Memory B cell (primary cell): ENCODE measurements at regions not wholly inside any gene's neighbourhood (a gene's known extent, or its start where the extent isn't known, plus 50 kb on each side); places are given as distances from the start of the nearest gene placed in this dataset.

ENCODE experiments used
- ATAC-seq: fragments of 150-1000 bp; cut with Tn5 transposase; 2 replicates; pipeline ENCODE4 v1.10.0; 2021; ENCODE audit warnings: low read depth, mild to moderate bottlenecking, moderate library complexity
- DNase-seq, 2 donors: peaks; one replicate each; pipeline ENCODE4 v3.0.0; 2022; ENCODE audit warnings: low spot score in 2 of 2
- H3K27ac Mint-ChIP-seq: one replicate; pipeline ENCODE4 v1.8.0; 2022; ENCODE audit warnings: mild to moderate bottlenecking, moderate library complexity, mixed read lengths
- H3K27me3 Mint-ChIP-seq: one replicate; pipeline ENCODE4 v1.8.0; 2022; ENCODE audit warnings: mixed read lengths
- H3K36me3 Mint-ChIP-seq: one replicate; pipeline ENCODE4 v1.8.0; 2022; ENCODE audit warnings: mild to moderate bottlenecking, mixed read lengths
- H3K4me1 Mint-ChIP-seq: one replicate; pipeline ENCODE4 v1.8.0; 2022; ENCODE audit warnings: mixed read lengths
- H3K4me3 Mint-ChIP-seq: one replicate; pipeline ENCODE4 v1.8.0; 2022; ENCODE audit warnings: mild to moderate bottlenecking, moderate library complexity, mixed read lengths
- H3K9me3 Mint-ChIP-seq: one replicate; pipeline ENCODE4 v1.8.0; 2022; ENCODE audit warnings: mixed read lengths

DNA sequence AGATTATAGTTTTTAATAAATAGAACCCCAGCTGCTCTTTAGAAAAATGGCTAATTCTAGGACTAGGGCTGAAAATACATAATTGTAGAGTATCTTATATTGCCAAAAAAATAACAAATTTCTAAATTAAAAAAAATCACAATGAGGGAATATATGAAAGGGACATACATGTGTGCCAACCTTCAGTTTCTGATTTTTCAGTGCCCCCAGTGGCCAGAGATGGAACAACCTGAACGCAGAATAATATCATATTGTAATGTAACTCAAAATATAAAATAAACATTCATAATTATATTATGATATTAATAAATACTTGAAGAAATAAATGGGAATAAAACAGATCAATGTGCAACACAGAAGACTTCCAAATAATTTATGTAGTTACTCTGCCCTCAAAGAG, 460.5 kb downstream of the ZNF385D start:
- Mint-ChIP-seq H3K4me3 (no peak overlapping the region), H3K27ac (no peak overlapping the region), H3K9me3 (peaks cover 6% of the 10 kb centered on the region), H3K4me1 (no peaks in the 10 kb centered on the region), H3K36me3 (no peaks in the 10 kb centered on the region), H3K27me3 (no peaks in the 10 kb centered on the region)
- no peak for ATAC-seq
- no peak for DNase-seq

DNA sequence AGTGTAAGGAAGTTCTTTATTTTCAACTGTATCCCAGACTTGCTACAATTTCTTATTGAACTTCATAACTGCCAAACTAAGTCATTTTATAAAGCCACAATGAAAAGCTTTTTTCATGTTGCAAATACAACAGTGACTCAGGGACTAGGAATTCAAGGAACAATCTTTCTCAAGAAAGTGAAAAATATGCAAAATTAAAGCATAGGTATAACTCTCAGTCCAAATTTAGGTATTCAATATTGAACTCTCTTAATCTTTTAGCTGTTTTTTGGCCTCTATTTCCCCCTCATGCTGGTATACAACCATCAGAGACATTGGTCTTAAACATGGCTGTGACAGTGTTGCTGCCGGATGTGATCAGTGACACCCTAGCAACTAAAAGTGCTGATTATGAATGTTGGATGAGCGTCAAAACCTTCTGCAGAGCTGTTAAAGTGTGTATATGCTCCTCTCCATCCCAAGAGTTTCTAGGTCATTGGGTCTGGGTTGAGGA, 476.9 kb downstream of the ZNF385D start:
- ATAC-seq (no peak), DNase-seq (no peak)
- Mint-ChIP-seq H3K4me1 (no peaks in the 10 kb centered on the region), H3K27ac (no peak overlapping the region), H3K36me3 (no peaks in the 10 kb centered on the region), H3K4me3 (no peak overlapping the region), H3K9me3 (peaks cover 5% of the 10 kb centered on the region), H3K27me3 (no peaks in the 10 kb centered on the region)

DNA sequence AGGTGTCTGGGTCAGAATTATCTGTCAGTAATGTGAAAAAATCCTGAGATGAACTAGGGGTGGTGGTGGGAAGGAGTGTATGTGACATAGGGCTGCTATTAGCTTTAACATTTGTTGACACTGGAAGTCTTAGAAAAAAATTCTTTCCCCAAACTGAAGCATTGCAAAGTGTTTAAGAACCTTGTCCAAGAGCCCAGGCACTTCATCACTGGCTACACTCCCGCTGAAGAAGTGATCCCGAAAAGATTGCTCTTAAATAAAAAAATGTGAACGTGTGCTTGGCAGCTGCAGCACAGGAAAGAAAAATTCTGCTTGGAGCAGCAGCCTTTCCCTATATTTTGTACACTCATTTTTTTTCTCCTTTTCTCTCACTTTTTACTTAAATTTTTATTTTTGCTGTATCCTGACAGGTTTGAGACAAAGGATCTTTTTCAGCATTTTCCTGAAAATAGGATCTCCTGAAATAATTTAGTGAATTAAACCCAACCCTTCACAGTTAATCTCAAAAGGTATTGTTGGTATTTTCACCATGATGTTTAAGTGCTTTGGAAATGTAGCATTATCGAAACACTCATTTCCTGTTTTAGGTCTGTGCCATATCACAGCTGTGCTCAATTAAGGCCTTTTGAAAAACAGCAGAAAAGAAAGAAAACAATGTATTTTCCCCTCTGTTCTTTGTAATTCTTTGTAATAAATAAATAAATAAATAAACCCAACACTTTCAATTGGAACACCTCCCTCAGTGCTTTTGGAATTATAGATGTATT, 477.6 kb downstream of the ZNF385D start:
- Mint-ChIP-seq H3K4me1 (no peaks in the 10 kb centered on the region), H3K27me3 (no peaks in the 10 kb centered on the region), H3K9me3 (peaks cover 5% of the 10 kb centered on the region), H3K27ac (no peak overlapping the region), H3K36me3 (no peaks in the 10 kb centered on the region), H3K4me3 (no peak overlapping the region)
- DNase-seq (no peak), ATAC-seq (no peak)

DNA sequence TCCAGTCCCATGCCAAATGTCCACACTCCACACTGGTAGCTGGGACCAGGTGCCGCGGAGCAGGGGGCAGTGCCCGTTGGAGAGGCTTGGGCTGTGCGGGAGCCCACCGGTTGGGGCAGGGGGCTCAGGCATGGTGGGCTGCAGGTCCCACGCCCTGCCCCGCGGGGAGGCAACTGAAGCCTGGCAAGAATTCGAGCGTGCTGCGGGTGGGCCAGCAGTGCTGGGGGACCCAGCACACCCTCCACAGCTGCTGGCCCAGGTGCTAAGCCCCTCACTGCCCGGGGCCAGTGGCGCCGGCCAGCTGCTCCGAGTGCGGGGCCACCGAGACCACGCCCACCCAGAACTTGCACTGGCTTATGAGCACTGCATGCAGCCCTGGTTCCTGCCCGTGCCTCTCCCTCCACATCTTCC, 479.4 kb downstream of the ZNF385D start:
- H3K4me1 Mint-ChIP-seq, result no peaks in the 10 kb centered on the region
- no peaks in the 10 kb centered on the region for H3K36me3 Mint-ChIP-seq
- ATAC-seq (no peak), DNase-seq (no peak)
- H3K4me3 Mint-ChIP-seq, result no peak overlapping the region
- peaks cover 5% of the 10 kb centered on the region for H3K9me3 Mint-ChIP-seq
- H3K27ac Mint-ChIP-seq, result no peak overlapping the region
- no peaks in the 10 kb centered on the region for H3K27me3 Mint-ChIP-seq

DNA sequence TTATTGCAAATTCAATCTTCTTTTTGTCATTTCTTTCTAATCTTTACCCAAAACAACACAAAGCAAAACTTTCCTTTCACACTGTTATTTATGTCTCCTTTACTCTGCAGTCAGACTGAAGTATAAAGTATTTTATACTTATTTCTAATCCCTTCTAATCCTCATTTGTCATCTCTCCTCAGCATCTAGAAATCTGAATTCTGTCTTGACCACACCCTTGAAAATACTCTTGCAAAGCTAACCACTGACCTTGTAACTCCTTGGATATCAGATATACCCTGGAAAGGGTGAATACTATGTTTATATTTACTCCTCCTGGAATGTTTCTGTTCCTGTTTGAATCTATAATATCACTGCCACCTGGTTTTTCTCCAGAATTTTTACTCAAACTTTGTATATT, 481.1 kb downstream of the ZNF385D start:
- ATAC-seq (no peak), DNase-seq (no peak)
- Mint-ChIP-seq H3K36me3 (no peaks in the 10 kb centered on the region), H3K4me1 (no peaks in the 10 kb centered on the region), H3K4me3 (no peak overlapping the region), H3K27ac (no peak overlapping the region), H3K9me3 (no peaks in the 10 kb centered on the region), H3K27me3 (no peaks in the 10 kb centered on the region)

DNA sequence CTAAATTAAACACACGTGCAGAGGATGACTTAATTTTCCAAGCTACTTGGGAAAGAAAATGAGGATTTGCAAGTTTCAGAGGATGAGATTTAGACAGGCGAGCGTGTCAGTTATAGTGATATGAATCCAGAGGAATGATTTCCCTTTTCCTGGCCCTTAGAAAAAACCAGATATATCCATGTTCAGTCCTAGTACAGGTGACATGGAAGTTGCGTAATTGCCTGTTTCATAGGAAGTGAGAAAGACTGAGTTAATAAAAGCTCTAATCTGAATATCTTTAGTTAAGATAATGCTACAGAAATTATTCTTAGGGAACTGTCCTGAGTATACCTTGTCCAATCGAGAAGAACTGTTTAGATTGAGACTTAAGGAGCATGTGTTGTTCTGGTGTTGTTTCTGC, 490.5 kb downstream of the ZNF385D start:
- Mint-ChIP-seq H3K27me3 (no peaks in the 10 kb centered on the region), H3K4me3 (no peak overlapping the region), H3K36me3 (no peaks in the 10 kb centered on the region), H3K9me3 (no peaks in the 10 kb centered on the region), H3K4me1 (no peaks in the 10 kb centered on the region), H3K27ac (no peak overlapping the region)
- DNase-seq (no peak), ATAC-seq (no peak)

DNA sequence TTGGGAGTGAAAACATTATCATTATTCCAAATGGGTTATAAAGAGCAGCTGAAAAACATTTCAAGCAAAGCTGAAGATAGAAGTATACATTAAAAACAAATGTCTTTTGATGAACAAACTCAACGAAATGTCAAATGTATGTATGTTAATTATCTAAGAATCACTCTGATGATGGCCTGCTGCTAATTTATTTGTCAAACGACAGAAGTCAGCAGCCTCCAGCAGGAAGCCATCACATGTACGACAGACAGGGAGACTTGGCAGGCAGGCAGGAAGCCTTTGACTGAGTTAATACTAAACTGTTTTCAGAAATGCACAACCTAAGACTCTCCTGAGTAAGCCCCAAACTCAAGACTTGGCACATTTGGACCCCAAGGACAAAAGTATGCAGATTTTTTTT, 491.1 kb downstream of the ZNF385D start:
- H3K9me3 Mint-ChIP-seq, result no peaks in the 10 kb centered on the region
- no peak overlapping the region for H3K27ac Mint-ChIP-seq
- DNase-seq (no peak), ATAC-seq (no peak)
- H3K4me3 Mint-ChIP-seq, result no peak overlapping the region
- H3K27me3 Mint-ChIP-seq, result no peaks in the 10 kb centered on the region
- H3K4me1 Mint-ChIP-seq, result no peaks in the 10 kb centered on the region
- no peaks in the 10 kb centered on the region for H3K36me3 Mint-ChIP-seq

DNA sequence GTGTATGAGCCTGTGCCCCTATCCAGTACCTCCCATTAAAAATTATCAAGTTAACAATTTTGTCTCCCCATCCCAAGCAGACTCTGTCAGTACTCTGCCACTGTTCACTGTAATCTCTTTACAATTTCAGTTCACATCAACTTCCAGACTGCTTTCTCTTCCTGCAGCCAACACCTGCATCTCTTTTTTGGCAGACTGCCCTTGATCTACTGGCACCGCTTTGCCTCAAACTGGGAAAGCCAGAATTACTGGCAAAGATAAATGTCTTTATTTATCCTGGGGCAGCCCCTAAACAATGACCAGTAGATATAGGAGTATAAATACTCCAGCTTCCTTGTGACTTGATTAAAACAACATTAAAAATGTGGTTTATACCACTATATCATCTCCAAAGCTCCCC, 494.1 kb downstream of the ZNF385D start:
- no peaks in the 10 kb centered on the region for H3K4me1 Mint-ChIP-seq
- no peak overlapping the region for H3K4me3 Mint-ChIP-seq
- no peaks in the 10 kb centered on the region for H3K27me3 Mint-ChIP-seq
- peaks cover 1% of the 10 kb centered on the region for H3K9me3 Mint-ChIP-seq
- DNase-seq (no peak), ATAC-seq (no peak)
- H3K27ac Mint-ChIP-seq, result no peak overlapping the region
- H3K36me3 Mint-ChIP-seq, result no peaks in the 10 kb centered on the region

DNA sequence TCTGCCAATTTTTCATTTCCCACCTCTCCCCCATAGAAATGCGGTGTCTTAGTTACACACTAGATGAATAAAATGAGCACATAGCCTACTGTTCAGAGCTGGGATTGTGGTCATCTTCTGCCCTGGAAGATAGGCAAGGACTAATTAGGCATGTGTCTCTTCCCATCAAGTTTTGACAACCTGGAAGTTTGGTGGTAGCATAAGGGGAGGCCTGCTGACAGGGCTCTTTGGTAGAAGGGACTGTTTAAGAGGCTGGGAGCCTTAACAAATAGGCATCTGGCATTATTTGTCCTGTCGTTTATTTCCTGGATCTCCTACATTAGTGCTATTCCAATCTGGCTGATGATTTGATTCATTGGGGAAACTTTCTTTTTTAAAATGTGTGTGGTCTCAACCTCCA, 512.3 kb downstream of the ZNF385D start:
- Mint-ChIP-seq H3K27ac (no peak overlapping the region), H3K27me3 (no peaks in the 10 kb centered on the region), H3K4me3 (no peak overlapping the region), H3K9me3 (peaks cover under 1% of the 10 kb centered on the region), H3K36me3 (no peaks in the 10 kb centered on the region), H3K4me1 (no peaks in the 10 kb centered on the region)
- no peak for DNase-seq
- ATAC-seq, result no peak

DNA sequence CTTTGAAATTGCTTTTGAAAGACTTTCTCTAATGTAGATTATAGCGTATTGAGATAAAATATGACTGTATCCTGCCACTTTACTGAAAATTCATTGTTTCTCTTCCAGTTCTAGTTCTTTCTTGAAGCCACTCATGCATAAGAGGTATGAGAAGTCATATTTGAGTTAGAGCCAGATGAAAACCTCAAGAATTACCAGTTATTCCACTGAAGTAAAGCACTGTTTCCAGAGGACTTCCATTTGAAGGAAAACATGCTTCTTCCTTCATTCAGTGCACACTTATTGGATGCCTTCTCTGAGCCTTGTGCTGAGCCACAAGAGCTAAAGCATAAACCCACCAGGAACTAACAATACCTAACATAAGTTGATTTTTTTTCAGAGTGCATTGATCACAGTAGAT, 513.4 kb downstream of the ZNF385D start:
- no peak for ATAC-seq
- Mint-ChIP-seq H3K27me3 (no peaks in the 10 kb centered on the region), H3K4me1 (no peaks in the 10 kb centered on the region), H3K27ac (no peak overlapping the region), H3K4me3 (no peak overlapping the region), H3K36me3 (no peaks in the 10 kb centered on the region), H3K9me3 (peaks cover 2% of the 10 kb centered on the region)
- DNase-seq, result no peak

DNA sequence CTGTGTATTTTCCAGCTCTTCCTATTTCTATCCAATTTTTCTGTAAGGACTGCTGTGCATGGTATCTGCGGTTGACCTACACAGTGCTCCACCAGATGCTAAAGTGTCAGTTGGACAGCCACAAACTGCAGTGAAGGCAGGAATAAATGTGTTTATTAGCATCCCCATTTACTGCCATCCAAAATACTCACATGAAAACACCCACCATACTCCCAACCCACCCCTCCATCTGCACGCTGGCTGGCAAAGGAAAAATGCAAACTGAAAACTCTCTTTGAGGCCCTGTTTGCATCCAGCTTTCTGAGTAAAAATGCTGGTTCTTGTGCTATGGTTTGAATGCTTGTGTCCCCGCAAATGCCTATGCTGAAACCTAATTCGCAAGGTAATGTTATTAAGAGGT, 515.5 kb downstream of the ZNF385D start:
- Mint-ChIP-seq H3K36me3 (no peaks in the 10 kb centered on the region), H3K4me3 (no peak overlapping the region), H3K9me3 (peaks cover 2% of the 10 kb centered on the region), H3K27ac (no peak overlapping the region), H3K27me3 (no peaks in the 10 kb centered on the region), H3K4me1 (no peaks in the 10 kb centered on the region)
- ATAC-seq (no peak), DNase-seq (no peak)

DNA sequence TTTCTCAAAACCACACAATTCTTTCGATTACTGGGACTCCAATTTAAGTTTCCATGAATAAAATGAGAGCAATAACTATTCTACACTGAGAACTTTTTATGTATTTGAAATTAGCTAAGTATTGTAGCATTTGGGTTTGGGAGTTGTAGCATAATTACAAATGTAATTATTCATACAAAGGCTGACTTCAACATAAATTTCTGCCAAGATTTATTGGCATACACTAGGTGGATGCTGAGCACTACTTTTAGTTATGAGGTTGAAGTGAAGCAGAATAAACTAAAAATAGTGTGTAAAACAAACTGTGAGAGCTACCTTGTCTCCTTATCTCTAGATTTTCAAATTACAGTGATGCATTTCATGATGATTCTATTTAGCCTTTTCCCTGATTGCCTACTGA, 516.1 kb downstream of the ZNF385D start:
- Mint-ChIP-seq H3K9me3 (peaks cover 2% of the 10 kb centered on the region), H3K36me3 (no peaks in the 10 kb centered on the region), H3K4me3 (no peak overlapping the region), H3K27me3 (no peaks in the 10 kb centered on the region), H3K4me1 (no peaks in the 10 kb centered on the region), H3K27ac (no peak overlapping the region)
- DNase-seq, result no peak
- no peak for ATAC-seq

DNA sequence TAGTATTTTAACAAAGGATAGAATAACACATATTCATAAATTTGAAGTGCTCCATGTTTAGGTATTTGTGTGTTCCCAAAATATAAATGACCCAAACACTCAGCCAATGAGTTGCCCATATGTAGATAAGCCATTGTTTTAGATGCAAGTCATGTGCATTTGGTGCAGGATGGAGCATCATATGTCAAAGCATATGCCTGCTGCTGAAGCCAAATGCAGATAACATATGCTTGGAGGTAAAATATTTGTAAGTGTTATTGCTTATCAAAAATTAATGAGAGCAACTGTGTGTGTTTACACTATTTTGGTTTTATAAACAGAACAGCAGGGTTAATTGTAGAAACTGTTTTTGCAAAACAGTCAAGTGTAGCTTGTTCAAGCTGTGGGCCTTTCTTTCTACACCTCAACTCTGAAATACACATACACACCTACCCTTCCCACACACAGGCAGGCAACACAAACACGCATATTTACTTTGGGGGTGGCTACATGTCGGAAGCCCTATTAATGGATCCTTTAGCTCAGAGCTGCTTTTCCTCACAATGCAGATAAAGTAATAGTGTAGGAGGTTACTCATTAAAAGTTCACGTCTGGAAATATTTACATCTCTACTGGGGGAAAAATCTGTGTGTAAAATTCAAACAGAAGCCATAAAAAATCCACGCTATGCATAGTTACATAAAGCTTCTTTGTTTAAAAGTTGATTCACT, 521.4 kb downstream of the ZNF385D start:
- Mint-ChIP-seq H3K9me3 (peaks cover 2% of the 10 kb centered on the region), H3K27ac (no peak overlapping the region), H3K27me3 (no peaks in the 10 kb centered on the region), H3K36me3 (no peaks in the 10 kb centered on the region), H3K4me3 (no peak overlapping the region), H3K4me1 (no peaks in the 10 kb centered on the region)
- no peak for ATAC-seq
- no peak for DNase-seq

DNA sequence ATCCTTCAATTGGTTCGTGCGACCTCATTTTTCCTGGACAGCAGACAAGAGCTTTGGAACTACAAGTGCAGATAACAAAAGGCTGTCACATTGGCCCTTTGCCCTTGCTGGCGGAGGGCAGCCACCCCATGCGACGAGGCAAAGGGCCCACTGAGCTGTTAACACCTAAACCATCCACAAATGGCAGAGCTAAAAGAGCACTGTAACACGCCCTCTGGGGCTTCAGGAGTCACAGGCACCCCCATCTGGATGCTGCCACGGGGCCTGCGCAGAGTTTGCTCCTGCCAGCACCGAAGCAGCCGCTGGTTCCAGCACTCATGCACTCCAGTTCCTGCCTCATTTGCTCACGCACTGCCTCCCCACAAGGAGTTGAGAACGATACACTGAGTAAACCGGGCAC, 524.9 kb downstream of the ZNF385D start:
- DNase-seq (no peak), ATAC-seq (no peak)
- H3K27me3 Mint-ChIP-seq, result no peaks in the 10 kb centered on the region
- H3K36me3 Mint-ChIP-seq, result no peaks in the 10 kb centered on the region
- H3K4me1 Mint-ChIP-seq, result no peaks in the 10 kb centered on the region
- H3K9me3 Mint-ChIP-seq, result no peaks in the 10 kb centered on the region
- no peak overlapping the region for H3K27ac Mint-ChIP-seq
- no peak overlapping the region for H3K4me3 Mint-ChIP-seq

DNA sequence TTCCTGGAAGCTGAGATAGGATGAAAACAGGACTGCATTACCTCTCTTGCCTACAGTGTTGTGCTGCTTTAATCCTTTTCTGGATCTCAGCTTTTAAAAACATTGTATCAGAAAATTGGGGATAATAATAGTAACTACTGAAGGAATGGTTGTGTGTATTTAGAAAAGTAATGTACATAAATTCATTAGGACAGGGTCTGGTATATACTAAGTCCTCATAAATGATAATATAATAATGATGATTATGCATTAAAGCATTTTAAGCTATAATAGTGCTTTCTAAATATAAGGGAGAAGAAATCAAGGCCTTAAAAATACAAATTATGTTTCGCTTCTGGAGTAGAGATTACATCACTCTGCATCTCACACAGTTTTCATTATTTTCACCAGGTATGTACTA, 530.1 kb downstream of the ZNF385D start:
- H3K9me3 Mint-ChIP-seq, result peaks cover 2% of the 10 kb centered on the region
- H3K4me3 Mint-ChIP-seq, result no peak overlapping the region
- H3K27me3 Mint-ChIP-seq, result no peaks in the 10 kb centered on the region
- H3K27ac Mint-ChIP-seq, result no peak overlapping the region
- H3K36me3 Mint-ChIP-seq, result no peaks in the 10 kb centered on the region
- ATAC-seq (no peak), DNase-seq (no peak)
- H3K4me1 Mint-ChIP-seq, result no peaks in the 10 kb centered on the region
